ENCODE measurements at regions not wholly inside any gene's neighbourhood (a gene's known extent, or its start where the extent isn't known, plus 50 kb on each side); places are given as distances from the start of the nearest gene placed in this dataset.

GRCh38 chr2:35973737-35974132 is 381.8 kb upstream of the CRIM1 start:
- no peak for TF ChIP-seq EZH2phosphoT487 (IDR thresholded peaks at IDR 0.05; ENCODE audit: borderline replicate concordance, low read depth, low read length)
- TF ChIP-seq CTCF (conservative IDR thresholded peaks at IDR 0.05; ENCODE audit: low read length) = no peak

Data from OCI-LY7 (cell line).